SW480 (cell line): ENCODE measurements at regions not wholly inside any gene's neighbourhood (a gene's known extent, or its start where the extent isn't known, plus 50 kb on each side); places are given as distances from the start of the nearest gene placed in this dataset.

Experiments
- DNase-seq: peaks from one replicate; pipeline ENCODE4 v3.0.0-alpha.2; 2016; ENCODE audit warnings: low spot score

GRCh38 chr12:69096669-69097335 lies 142.6 kb upstream of the CPSF6 start:
- no peak for DNase-seq

GRCh38 chr12:69097619-69098368 lies 141.6 kb upstream of the CPSF6 start:
- DNase-seq: no peak

- DNase-seq: no peak
Measured at GRCh38 chr12:69099201-69099837, 140.1 kb upstream of the CPSF6 start.

- DNase-seq: no peak
Measured at GRCh38 chr12:69101505-69101904, 137.9 kb upstream of the CPSF6 start.

DNA sequence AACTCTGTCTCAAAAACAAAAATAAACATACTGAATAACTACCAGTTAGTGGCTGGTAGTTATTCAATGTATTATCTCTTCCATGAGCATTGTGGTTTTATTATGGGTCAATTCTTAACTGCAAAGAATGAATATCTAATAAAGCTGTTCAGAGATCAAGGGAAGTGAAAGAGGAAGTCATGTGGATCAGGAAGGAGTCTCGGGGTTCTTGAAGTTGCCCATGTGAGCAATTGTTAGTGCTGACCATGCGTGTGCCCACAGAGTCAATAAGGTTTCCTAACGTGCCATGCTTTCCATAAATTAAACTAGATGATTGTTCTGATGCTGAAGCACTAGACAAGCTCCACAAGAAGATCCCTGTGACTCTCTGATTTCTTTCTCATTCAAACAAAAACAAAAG lies 136.5 kb upstream of the CPSF6 start:
- no peak for DNase-seq

DNA sequence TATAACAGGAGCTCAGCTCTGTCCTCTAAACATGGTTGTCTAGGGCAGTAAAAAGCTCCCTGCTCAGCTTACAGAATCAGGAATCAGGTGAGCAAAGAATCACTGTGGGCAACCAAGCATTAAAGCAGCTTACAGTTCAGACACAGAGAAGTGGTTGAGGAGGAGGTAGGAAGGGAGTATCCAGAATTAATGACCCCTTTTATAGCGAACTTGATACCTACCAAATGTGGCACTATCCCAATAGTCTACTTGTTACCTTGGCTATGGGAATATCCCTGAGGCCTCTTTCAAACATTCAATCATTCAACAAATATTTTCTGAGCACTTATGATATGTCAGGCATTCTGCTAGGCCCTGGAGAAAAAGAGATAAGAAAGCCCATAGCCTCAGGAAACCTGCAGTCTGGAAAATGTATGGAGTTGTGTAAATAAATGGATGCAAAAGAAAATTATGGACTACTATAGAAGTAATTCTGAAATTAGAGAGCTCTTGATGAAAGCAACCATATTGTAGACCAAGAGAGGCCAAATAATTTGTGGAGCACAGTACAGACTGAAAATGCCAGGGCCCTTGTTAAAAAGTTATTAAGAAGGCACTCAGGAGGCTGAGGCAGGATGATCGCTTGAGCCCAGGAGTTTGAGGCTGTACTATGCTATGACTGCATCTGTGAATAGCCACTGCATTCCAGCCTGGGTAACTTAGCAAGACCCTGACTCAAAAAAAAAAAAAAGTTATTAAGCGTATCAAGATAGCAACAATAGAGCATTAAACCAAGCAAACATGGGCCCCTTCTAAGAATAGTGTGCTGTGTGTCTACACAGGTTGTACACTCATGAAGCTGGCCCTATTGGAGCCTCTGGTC lies 134.0 kb upstream of the CPSF6 start:
- no peak for DNase-seq

DNA sequence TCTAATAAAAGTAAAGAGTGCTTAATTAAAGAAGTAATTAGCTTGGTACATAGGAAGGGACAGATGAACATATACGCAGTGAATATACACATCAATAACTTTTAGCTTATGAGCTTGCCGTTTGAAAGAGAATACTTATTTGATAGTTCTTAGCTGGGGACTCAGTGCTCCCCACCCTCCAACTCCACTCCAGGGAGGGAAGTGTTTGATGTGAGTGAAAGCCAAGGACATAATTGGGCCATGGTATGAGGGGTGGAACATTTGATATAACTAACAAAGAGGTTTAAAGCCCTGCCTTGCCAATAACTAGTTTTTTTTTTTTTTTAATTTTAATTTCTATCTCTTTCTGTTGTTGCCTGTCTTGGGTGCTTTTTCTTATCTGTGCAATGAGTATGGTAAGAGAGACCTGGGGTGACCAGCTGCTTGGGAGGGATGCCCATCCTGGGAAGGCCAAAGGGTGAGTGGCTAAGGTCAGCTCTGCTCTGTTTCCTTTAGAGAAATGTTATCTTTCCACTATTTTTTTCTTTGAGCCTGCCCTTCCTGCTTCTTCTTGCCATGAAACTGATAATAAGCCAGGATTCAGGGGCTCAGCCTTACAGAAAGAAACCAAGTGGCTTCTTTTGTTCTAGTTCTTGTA lies 132.8 kb upstream of the CPSF6 start:
- DNase-seq: no peak

- DNase-seq: no peak
Measured at GRCh38 chr12:69107541-69107940, 131.8 kb upstream of the CPSF6 start.

DNA sequence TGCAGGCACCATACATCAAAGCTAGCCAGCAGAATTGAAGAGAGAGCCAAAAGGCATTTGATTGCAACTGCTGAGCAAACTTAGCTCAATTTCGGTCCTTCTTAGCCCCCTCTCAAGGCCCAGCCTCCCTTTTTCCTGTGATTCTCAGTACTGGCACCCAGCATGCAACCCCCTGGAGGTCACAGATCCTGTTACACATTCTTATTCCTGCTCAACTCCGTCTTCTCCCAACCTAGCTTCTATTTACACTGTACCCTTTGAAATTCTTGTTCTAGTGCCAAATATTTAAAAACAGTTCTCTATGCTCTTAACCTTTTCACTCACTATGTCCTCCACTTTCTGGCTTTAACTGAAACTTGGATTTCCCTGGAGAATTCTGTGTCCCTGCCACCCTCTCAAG lies 131.3 kb upstream of the CPSF6 start:
- DNase-seq: no peak

- DNase-seq: no peak
Measured at GRCh38 chr12:69112616-69113015, 126.8 kb upstream of the CPSF6 start.

DNA sequence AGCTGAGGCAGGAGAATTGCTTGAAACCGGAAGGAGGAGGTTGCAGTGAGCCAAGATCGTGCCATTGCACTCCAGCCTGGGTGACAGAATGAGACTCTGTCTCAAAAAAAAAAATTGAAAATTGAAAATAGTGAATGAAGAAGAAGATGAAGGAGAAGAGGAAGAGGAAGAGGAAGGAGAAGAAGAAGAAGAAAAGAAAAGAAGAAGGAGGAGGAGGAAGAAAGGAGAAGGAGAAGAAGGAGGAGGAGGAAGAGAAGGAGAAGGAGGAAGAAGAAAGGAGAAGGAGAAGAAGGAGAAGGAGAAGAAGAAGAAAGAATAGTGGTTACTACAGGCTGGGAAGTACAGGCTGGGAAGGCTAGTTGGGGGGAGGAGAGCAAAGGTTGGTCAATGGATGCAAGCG lies 124.3 kb upstream of the CPSF6 start:
- DNase-seq: no peak

GRCh38 chr12:69115951-69116350 lies 123.4 kb upstream of the CPSF6 start:
- DNase-seq: no peak

- no peak for DNase-seq
Measured at GRCh38 chr12:69117566-69118266, 121.7 kb upstream of the CPSF6 start.

DNA sequence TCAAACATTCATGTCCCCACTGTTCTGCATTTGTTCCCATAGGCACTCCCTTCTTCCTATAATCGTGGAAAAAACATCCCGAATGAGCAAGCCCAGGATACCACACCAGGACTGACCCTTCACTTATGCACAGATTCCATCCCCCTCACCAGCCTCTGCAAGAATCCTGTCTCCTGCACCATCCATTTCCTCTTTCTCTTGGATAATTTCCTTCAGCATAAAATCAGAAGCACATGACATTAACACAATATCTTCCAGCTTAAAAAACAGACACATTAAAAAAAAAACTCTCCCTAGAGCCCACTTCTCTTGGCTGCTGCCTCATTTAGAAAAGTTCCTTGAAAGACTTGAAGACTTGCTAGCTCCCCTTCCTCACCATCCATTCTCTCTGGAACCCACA lies 120.9 kb upstream of the CPSF6 start:
- no peak for DNase-seq

DNA sequence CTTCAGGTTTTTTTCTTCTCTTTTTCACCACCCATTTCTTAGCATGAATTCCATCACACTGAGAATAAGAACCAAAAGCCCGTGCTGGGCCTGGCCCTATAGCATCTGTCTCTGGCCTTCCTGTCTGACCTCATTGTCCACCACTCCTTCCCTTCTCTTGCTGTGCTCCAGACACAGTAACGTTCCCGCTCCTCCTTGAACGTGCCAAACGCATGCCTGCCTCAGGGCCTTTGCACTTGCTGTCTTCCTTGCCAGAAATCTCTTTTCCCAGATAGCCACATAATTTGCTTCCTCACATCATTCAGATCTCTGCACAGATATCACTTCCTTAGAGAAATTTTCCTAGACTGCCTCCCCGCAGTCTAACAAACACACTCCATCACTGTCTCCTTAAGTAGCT lies 119.6 kb upstream of the CPSF6 start:
- DNase-seq: no peak

- no peak for DNase-seq
Measured at GRCh38 chr12:69120354-69120753, 119.0 kb upstream of the CPSF6 start.

GRCh38 chr12:69123311-69123710 lies 116.1 kb upstream of the CPSF6 start:
- DNase-seq: no peak

GRCh38 chr12:69123919-69124638 lies 115.3 kb upstream of the CPSF6 start:
- DNase-seq: no peak

DNA sequence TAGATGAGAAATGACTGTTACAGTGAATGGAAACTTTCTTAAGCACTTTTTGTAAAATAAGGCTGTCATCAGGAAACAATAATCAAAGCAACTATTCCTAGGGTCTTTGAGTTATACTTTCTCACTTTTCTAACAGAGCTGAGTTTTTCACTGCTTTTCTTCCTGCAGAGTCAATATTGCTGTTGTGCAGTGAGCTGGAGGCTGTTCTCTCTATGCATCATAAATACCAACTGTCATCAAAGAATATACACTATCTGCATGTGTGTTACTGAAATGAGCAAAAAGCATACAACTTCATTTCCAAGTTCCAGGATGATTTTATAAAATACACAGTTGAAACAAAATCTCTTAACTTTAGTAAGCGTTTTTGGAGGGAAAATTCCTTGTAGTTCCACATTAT lies 110.4 kb upstream of the CPSF6 start:
- no peak for DNase-seq

DNA sequence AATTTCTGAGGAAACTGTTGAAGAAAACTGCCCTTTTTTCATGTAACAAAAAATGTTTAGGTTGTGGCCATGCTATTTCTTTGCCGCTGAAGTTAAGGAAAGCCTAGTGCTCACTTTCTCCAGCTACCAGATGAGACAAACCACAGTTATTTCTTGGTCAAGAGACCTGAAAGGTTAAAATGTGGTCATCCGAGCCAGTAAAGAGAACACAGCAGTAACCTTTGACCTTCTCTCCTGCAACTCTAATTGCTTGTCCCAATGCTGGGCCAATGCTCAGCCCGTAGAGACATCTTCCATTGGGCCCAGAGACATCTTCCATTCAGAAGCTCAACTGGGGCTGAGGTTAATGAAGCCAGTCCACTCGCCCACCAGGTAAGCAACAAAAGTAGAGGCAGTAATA lies 109.8 kb upstream of the CPSF6 start:
- DNase-seq: no peak

- no peak for DNase-seq
Measured at GRCh38 chr12:69130064-69130463, 109.3 kb upstream of the CPSF6 start.
